NCI-H2029 treated with DMSO at 0.1 percent for 48 hours (cell line): ENCODE measurements at regions not wholly inside any gene's neighbourhood (a gene's known extent, or its start where the extent isn't known, plus 50 kb on each side); places are given as distances from the start of the nearest gene placed in this dataset.

Experiments
- DNase-seq: peaks from one replicate; lab custom pipeline; 2025; lab: John Stamatoyannopoulos, UW

GRCh38 chr4:180581061-180581460 is 1662.1 kb upstream of the TENM3 start:
- DNase-seq: no peak

DNA sequence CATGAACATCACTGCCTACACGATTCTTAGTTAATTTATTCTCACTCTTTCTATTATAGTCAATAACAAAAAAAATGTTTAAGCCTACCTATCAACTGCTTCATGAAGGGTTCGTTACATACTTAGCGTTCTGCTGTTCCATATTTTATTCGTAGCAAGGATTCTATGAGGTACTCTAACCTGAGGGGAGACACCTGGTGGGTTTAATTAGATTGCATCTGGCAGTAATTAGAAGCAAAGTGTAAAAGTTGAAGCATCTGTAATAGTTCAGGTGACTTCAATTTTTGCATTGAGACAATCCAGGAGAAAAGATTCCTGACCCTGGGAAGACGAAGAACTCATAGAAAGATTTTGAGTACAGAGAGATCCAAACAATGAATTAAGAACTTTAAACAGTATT is 1655.8 kb upstream of the TENM3 start:
- no peak for DNase-seq

DNA sequence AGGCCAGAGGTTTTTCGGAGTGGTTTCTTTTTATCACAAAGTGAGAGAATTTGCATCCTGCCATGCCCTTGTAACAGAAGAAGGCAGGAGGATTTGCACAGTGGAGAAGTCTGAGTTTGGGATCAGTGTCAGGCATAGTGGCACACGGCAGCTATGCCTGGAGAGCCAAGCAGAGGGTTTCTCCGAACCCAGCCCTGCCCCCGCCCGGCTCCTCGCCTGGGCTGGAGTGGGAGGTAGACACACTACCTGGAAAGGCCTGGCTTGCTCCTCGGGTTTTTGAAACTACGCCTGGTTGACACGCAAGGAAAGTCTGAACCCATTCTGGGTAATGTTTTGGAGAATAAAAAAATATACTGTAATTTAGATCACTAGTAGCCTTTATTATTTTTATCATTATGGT is 1653.6 kb upstream of the TENM3 start:
- DNase-seq: no peak

GRCh38 chr4:180596888-180597483 is 1646.2 kb upstream of the TENM3 start:
- DNase-seq: no peak

GRCh38 chr4:180598281-180598680 is 1644.9 kb upstream of the TENM3 start:
- DNase-seq: no peak

- no peak for DNase-seq
These were observed 1639.4 kb upstream of the TENM3 start for GRCh38 chr4:180603791-180604190.

DNA sequence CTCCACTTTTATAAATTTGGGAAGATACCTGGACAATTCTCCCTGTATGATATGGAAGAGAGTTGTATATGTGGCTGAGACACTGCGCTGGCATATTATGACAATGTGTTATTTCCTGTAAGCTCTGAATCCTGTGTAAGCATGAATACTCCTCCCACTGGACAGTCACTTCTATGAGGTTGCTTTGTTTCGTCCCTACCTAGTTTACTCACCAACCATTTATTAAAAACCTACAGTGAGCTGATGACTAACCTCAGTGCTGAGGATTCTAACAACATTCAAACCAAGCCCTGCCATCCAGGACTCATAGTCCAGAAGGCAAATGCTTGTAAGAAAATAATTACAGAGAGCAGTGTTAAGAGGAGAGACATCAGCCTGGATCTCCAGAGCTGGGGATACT is 1632.9 kb upstream of the TENM3 start:
- no peak for DNase-seq

GRCh38 chr4:180615746-180616145 is 1627.5 kb upstream of the TENM3 start:
- no peak for DNase-seq

DNA sequence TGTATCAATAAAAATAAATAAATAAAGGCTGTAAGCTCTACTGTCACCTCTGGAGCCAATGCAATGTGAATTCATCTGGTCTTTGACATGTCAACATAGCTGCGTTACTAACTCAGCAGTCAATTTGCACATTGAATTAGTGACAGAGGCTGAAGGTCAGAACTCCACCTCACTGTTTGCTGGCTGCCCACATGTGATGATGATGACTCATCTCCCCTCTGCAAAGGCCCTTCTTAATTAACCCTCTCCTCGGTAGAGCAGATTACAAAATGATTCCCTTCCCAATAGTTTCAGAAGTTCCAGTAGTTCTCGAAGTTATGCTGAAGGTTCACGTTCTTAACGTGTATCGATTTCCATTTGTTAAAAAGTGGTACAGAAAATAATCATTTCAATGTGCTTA is 1626.0 kb upstream of the TENM3 start:
- no peak for DNase-seq

DNA sequence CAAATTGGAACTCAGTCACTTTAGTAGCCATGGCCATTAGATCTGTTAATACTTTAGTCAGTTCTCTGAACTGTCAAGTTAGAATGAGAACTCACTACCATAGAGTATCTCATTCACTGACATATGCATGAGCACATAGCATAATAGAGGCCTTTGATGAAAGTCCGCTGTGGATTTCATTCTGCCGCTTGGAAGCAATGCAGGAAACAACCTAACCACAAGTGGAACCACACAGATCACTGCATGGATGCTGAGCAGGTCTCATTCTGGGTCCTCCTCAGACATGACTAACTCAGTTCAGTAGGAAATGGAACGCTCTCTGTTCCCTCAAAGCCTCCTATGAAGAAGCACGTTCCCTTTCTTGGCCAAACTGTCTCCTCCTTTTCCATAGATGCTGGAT is 1624.8 kb upstream of the TENM3 start:
- no peak for DNase-seq

DNA sequence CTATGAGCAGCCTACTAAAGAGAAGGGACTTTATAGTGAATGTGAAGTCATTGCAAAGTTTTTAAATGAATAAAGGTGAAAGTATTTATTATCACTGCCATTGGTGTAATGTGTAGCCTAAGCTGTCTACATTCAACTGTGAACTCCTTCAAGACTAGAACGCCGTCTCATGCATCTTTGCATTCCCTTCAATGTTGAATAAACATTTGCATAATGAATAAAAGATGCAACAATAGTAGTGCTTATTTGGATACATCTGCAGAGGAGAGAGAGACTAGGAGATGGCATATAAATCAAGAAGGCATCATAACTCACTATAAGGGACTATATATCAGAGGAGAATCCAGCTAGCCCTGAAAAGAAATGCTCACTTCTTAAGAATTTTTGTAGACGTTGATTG is 1623.8 kb upstream of the TENM3 start:
- DNase-seq: no peak

DNA sequence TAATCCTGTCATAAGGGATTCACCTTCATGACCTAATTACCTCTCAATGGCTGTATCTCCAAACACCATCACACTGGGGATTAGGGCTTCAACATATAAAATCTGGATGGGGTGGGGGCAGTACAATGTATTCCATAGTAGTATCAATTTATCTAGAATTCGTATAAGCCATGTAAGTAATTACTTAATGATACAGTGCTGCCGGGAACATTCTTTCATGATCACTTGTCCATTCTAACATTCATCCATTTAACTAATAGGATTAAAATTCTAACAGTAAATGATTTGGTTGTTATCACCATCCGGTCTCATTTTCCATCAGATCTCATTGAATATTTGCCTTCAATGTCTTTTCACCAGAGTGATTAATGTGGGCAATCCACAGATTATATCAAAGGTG is 1620.9 kb upstream of the TENM3 start:
- no peak for DNase-seq

DNA sequence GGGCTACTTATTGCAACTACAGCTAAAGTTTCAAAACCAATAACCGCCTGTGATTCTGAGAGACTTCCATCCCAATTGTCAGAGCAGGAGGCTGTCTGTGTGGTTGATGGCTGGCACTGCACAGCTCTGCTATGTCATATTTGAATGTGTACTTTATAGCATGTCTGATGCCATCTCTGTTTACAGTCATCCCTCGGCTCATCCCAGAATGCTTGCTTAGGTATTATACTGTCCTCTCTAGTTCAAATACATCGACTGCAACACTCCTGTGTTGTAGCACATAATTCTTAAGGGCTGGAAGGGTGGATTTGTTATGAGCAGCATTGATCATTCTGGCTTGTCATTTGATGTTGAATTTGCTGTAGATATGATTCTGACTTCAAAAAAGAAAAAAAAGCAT is 1617.5 kb upstream of the TENM3 start:
- DNase-seq: no peak

DNA sequence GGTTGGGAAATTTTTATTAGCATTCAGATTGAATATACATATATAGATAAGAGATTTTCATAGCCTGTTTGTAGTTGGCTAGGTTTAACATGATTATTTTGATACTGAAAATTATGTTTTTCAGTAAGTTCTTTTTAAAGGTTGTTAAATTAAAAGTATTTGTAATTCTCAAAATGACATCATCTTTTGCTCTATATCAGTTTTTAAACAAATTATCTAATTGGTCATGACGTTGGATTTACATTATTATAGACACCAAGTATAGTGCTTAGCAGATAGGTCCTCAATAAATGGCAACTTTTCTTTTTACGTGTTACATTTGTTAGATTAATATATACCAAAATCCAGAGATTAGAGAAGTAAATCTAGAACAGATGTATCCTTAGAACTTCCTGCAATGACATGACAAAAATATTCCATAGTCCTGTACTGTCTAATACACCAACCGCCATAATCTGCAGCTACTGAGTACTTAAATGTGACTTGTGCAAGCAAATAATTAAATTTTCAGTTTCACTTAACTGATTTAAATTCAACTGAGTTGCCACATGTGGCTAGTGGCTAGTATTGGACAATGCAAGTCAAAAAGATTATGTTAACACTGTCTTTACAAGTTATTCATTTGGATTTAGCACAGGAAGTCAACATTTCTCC is 1613.1 kb upstream of the TENM3 start:
- no peak for DNase-seq

GRCh38 chr4:180634306-180634705 is 1608.9 kb upstream of the TENM3 start:
- DNase-seq: no peak

GRCh38 chr4:180635281-180635680 is 1607.9 kb upstream of the TENM3 start:
- DNase-seq: no peak

GRCh38 chr4:180636696-180637404 is 1606.4 kb upstream of the TENM3 start:
- no peak for DNase-seq

- DNase-seq: no peak
These were observed 1605.6 kb upstream of the TENM3 start for GRCh38 chr4:180637616-180638015.

DNA sequence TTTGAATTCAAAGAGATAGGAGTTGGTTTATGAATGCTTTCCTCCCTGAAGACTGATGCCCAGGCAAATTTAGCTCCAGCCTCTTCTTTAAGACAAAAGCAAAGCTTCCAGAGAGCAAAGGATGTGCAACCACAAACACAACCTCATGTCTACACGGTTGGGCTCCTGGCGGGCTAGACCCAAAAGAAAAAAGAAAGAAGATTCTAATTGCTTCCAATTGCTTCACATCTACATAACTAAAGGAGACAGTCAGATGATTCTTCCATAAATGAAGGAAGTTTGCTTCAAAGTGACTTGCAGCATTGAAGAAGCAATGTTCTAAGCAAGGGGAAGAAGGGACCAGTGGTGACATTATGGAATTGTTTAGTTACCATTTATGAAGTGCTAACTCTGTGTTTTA is 1603.0 kb upstream of the TENM3 start:
- DNase-seq: no peak

- no peak for DNase-seq
These were observed 1601.7 kb upstream of the TENM3 start for GRCh38 chr4:180641495-180641894.

DNA sequence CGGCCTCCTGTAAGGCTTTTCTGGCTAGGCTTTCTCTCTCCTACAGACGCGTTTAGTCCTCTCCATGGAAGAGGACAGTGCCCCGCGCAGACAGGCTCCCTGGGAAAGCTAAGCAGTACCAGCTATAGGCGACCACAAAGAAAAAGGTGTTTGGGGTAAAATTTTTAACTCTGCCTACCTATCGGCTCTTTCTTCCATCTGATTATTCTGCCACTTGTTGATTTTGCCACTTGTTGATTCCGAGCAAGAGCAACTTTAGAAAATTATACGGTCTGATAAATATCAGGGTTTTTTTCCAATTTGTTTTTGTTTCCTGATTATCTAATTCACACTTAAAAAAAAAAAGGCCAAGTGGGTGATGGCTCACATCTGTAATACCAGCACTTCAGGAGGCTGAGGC is 1600.5 kb upstream of the TENM3 start:
- no peak for DNase-seq

DNA sequence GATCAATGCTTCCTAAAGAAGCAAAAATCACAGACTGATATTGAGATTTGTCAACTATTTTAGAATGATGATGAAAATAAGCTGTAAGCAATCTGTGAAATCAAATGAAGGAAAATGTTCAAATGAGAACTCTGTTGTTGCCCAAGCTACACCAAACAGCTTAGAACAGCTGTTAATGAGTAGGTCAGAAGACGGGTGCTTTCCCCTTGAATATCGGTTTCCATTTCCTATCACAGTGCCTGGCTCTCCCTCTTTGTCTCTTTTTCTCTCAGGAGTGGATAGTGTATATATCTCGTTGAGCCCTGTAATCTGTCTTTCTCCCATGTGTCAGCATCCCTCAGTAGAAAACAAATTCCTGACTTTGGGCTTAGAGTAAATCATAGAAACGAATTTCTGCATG is 1592.9 kb upstream of the TENM3 start:
- no peak for DNase-seq

- no peak for DNase-seq
These were observed 1590.7 kb upstream of the TENM3 start for GRCh38 chr4:180652533-180652932.

DNA sequence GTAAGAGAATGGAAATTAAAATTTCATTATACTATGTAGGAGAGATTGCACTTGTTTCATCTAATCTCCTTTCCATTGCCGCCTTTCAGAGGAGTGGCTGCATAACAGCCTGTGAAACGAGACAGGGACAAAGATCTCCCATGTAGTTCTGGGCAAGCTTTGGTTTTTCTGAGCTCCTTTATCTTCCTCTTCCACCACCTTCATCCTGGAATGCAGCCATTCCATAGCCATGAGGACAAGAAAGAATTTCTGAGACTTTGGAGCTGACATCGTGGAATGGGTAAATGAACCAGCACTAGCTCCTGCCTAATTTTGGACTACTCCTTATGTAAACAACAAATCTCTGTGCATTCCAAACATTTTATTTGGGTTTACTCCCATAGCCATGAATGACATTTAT is 1587.3 kb upstream of the TENM3 start:
- DNase-seq: no peak
